Neural cell (in vitro differentiated cells): ENCODE measurements at regions not wholly inside any gene's neighbourhood (a gene's known extent, or its start where the extent isn't known, plus 50 kb on each side); places are given as distances from the start of the nearest gene placed in this dataset.

Source experiments
- EP300 ChIP-seq: fragments of 450-650 bp; conservative IDR thresholded peaks from 2 replicates; pipeline ENCODE4 v1.6.1; 2014; ENCODE audit warnings: antibody characterized with exemption, mild to moderate bottlenecking, moderate library complexity; ENCODE audit not compliant: poor library complexity, severe bottlenecking
- EZH2 ChIP-seq: fragments of 200-600, 300-800 bp; shearing (Covaris generic), sonication (generic); IDR thresholded peaks from 2 replicates; pipeline ENCODE4 v1.6.1; 2014; ENCODE audit warnings: antibody characterized with exemption, low read length, borderline replicate concordance, mild to moderate bottlenecking; ENCODE audit not compliant: insufficient read depth, poor library complexity, severe bottlenecking
- MXI1 ChIP-seq: fragments of 450-650 bp; conservative IDR thresholded peaks from 2 replicates; pipeline ENCODE4 v1.6.1; 2014; ENCODE audit warnings: antibody characterized with exemption, mild to moderate bottlenecking; ENCODE audit not compliant: poor library complexity, severe bottlenecking
- POLR2AphosphoS5 ChIP-seq: IDR thresholded peaks from 2 replicates; pipeline ENCODE4 v1.6.1; 2012
- RAD21 ChIP-seq: fragments of 450-650 bp; conservative IDR thresholded peaks from 2 replicates; pipeline ENCODE4 v1.6.1; 2014; ENCODE audit warnings: antibody characterized with exemption, mild to moderate bottlenecking, moderate library complexity
- SMC3 ChIP-seq: fragments of 450-650 bp; conservative IDR thresholded peaks from 2 replicates; pipeline ENCODE4 v1.6.1; 2014; ENCODE audit warnings: antibody characterized with exemption, mild to moderate bottlenecking, moderate library complexity; ENCODE audit not compliant: poor library complexity
- TAF1 ChIP-seq: IDR thresholded peaks from 2 replicates; pipeline ENCODE4 v1.6.1; 2012; ENCODE audit warnings: low read depth
- TF ChIP-seq, protein P1 (sequence below): fragments of 450-650 bp; IDR thresholded peaks from 2 replicates; pipeline ENCODE4 v1.5.1; 2014; ENCODE audit warnings: antibody characterized with exemption, mild to moderate bottlenecking, moderate library complexity; ENCODE audit not compliant: poor library complexity, severe bottlenecking
- TF ChIP-seq, protein P2 (sequence below): IDR thresholded peaks from 2 replicates; pipeline ENCODE4 v1.6.1; 2012; ENCODE audit warnings: borderline replicate concordance

DNA sequence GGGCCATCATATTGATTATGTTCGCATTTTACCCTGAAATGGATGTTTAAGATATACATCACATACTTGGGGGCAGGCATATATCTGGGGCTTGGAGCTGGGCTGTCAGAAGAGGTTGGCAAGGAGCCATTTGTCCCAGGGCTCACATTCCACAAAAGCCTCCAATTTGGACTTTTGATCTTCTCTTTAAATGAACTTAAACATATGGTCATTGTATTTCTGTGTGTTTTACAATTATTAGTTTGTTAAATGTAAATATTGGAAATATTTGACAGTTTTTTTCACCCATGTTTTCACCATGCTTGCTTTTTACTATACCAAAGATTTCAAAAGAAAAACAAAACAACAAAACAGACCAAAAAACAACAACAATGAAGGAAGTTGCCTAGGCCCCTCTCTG is 165.8 kb upstream of the MEIS1 start:
- TF ChIP-seq SMC3 (no peak), POLR2AphosphoS5 (no peak), EZH2 (no peak), EP300 (no peak), MXI1 (no peak), RAD21 (no peak), TAF1 (no peak)
- TF ChIP-seq, protein P1, sequence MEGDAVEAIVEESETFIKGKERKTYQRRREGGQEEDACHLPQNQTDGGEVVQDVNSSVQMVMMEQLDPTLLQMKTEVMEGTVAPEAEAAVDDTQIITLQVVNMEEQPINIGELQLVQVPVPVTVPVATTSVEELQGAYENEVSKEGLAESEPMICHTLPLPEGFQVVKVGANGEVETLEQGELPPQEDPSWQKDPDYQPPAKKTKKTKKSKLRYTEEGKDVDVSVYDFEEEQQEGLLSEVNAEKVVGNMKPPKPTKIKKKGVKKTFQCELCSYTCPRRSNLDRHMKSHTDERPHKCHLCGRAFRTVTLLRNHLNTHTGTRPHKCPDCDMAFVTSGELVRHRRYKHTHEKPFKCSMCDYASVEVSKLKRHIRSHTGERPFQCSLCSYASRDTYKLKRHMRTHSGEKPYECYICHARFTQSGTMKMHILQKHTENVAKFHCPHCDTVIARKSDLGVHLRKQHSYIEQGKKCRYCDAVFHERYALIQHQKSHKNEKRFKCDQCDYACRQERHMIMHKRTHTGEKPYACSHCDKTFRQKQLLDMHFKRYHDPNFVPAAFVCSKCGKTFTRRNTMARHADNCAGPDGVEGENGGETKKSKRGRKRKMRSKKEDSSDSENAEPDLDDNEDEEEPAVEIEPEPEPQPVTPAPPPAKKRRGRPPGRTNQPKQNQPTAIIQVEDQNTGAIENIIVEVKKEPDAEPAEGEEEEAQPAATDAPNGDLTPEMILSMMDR, result no peak
- TF ChIP-seq, protein P2, sequence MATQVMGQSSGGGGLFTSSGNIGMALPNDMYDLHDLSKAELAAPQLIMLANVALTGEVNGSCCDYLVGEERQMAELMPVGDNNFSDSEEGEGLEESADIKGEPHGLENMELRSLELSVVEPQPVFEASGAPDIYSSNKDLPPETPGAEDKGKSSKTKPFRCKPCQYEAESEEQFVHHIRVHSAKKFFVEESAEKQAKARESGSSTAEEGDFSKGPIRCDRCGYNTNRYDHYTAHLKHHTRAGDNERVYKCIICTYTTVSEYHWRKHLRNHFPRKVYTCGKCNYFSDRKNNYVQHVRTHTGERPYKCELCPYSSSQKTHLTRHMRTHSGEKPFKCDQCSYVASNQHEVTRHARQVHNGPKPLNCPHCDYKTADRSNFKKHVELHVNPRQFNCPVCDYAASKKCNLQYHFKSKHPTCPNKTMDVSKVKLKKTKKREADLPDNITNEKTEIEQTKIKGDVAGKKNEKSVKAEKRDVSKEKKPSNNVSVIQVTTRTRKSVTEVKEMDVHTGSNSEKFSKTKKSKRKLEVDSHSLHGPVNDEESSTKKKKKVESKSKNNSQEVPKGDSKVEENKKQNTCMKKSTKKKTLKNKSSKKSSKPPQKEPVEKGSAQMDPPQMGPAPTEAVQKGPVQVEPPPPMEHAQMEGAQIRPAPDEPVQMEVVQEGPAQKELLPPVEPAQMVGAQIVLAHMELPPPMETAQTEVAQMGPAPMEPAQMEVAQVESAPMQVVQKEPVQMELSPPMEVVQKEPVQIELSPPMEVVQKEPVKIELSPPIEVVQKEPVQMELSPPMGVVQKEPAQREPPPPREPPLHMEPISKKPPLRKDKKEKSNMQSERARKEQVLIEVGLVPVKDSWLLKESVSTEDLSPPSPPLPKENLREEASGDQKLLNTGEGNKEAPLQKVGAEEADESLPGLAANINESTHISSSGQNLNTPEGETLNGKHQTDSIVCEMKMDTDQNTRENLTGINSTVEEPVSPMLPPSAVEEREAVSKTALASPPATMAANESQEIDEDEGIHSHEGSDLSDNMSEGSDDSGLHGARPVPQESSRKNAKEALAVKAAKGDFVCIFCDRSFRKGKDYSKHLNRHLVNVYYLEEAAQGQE, result no peak
